RKO (cell line): ENCODE measurements at regions not wholly inside any gene's neighbourhood (a gene's known extent, or its start where the extent isn't known, plus 50 kb on each side); places are given as distances from the start of the nearest gene placed in this dataset.
"Not testable (repeated sequence)": the region's sequence is repeated elsewhere in the genome, so short reads cannot be mapped to it uniquely, and the experiment has no call there.

Source experiments
- DNase-seq: peaks from one replicate; pipeline ENCODE4 v3.0.0-alpha.2; 2016; ENCODE audit warnings: low spot score

GRCh38 chr11:29249713-29250112, 767.1 kb downstream of the KCNA4 start:
- no peak for DNase-seq

DNA sequence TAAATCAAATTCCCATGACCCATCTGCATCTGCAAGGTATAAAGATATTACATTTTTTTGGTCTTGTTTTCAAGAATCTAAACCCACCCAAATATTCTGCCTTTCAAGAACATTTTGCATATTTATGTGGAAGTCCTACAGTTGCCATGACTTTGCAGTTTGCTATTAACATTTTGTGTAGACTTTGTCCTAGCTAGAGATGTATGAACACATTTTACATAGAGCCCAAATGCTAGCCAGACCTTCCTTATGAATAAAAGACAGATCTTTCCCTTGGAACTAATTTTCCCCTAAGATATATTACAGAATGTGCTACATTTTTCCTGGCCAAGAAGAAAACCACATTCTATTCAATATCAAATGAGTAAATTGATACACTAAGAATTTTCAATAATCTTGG, 772.5 kb downstream of the KCNA4 start:
- no peak for DNase-seq

DNA sequence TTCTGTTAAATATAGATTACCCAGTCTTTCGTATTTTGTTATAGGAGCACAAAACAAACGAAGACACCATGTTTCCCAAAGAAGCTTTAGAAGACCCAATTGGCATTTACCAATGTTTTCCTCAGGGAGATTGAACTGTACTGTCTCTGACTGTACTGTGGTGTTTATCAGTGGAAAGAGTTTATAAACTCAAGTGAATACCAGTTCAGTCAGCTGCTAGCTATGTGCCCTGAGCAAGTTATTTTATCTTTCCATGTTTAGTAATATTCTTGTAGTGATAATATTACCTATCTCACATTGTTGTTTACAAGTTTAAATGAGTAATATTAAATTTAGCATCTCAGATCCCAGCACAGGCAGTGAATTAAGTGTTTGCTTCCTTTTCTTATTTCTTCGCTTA, 773.2 kb downstream of the KCNA4 start:
- no peak for DNase-seq

GRCh38 chr11:29231991-29232390, 784.8 kb downstream of the KCNA4 start:
- no peak for DNase-seq

- no peak for DNase-seq
Measured at GRCh38 chr11:29231586-29231985, 785.2 kb downstream of the KCNA4 start.

- DNase-seq, result no peak
Measured at GRCh38 chr11:29227811-29228210, 789.0 kb downstream of the KCNA4 start.

DNA sequence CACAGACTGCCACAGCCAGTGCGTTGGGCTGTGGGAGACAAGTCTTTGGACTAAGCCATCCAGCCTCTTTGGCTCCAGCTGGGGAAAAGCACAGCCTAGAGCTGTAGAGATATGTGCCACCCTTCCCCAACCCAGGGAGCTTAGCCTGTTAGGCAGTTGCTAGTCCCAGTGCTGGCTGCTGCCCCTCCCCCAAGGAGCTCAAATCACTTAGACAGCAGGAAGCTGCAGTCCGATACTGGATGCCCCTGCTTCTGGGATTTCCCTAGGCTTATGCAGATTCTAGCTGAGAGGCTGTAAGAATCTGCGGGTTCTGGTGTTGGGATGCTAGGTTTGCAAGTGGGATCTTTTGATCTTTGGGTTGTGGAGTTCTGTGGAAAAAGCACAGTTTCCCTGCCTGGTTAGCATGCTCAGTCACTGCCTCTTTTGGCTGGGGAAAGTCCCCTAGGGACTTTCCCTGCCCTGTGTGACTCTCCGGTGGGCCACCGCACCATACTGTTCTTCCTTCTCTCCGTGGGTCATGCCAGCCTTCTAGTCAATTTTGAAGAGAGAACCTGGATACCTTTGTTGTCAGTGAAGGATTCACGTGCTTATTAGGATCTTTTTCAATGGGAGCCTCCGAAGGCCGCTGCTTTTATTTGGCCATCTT, 792.0 kb downstream of the KCNA4 start:
- DNase-seq, result no peak

DNA sequence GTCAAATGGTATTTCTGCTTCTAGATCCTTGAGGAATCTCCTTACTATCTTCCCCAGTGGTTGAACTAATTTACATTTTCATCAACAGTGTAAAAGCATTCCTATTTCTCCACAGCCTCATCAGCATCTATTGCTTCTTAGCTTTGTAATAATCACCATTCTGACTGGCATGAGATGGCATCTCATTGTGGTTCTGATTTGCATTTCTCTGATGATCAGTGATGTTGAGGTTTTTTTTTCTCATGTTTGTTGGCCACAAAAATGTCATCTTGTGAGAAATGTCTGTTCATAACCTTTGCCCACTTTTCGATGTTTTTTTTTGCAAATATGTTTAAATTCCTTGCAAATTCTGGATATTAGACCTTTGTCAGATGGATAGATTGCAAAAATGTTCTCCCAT, 797.3 kb downstream of the KCNA4 start:
- not testable (repeated sequence) for DNase-seq

DNA sequence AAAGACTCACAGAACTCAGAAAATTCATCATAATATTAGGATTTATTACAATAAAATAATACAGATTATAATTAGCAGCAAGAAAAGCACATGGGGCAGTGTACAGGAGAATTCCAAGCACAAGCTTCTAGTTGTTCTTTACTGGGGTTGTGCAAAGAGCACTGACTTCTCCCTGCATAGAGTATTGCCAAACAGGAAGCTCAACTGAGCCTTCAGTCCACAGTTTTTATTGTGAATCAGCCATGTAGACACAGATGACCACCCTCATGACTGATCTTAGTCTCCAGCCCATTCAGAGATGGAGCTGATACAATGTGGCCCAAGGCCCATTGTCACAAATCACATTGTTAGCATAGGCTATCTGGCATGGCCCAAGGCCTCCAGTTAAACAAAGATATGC, 798.9 kb downstream of the KCNA4 start:
- DNase-seq, result no peak

GRCh38 chr11:29214833-29215232, 802.0 kb downstream of the KCNA4 start:
- DNase-seq, result peak; percentile 3

- DNase-seq, result no peak
Measured at GRCh38 chr11:29211202-29211601, 805.6 kb downstream of the KCNA4 start.

GRCh38 chr11:29210426-29210825, 806.4 kb downstream of the KCNA4 start:
- DNase-seq, result no peak

DNA sequence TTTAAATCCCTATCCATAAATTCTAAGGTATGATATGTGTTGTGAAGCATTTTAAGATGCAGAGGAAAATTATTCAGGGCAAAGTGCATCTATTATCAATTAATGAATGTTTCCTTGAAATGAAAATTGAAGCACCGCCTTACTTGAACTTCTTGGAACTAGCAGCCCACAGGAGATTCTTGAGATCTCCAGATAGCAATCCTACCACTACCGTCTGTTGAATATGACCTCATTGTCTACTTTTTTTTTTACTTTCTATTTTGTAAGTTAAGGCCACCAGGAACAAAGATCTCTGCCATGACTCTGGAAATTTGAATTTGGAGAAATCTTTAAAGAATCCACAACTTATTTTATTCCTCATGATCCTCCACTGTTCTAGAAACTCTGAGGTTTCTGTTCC, 808.7 kb downstream of the KCNA4 start:
- DNase-seq, result no peak

GRCh38 chr11:29200791-29201562, 815.9 kb downstream of the KCNA4 start:
- no peak for DNase-seq

DNA sequence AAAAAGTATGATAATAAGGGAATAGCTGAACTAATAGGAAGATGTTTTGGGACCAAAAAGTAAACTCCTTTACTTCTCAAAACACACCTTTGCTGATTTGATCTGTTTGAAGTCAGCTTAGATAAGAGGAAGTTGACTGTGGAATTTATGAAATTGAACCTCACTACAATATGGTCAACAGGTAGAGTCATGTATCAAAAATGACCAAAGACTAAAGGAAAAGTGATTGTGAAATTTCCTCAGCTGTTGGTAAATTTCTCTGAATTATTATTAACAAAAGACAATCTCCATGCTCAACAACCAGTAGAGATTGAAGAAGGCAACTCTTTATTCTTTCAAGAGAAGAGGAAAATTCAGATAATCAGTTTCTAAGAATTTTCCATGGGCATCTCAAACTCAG, 826.5 kb downstream of the KCNA4 start:
- no peak for DNase-seq

- DNase-seq, result no peak
Measured at GRCh38 chr11:29187215-29187614, 829.6 kb downstream of the KCNA4 start.

GRCh38 chr11:29184939-29185890, 831.6 kb downstream of the KCNA4 start:
- peak; percentile 1 for DNase-seq

GRCh38 chr11:29183301-29183700, 833.5 kb downstream of the KCNA4 start:
- DNase-seq, result no peak

DNA sequence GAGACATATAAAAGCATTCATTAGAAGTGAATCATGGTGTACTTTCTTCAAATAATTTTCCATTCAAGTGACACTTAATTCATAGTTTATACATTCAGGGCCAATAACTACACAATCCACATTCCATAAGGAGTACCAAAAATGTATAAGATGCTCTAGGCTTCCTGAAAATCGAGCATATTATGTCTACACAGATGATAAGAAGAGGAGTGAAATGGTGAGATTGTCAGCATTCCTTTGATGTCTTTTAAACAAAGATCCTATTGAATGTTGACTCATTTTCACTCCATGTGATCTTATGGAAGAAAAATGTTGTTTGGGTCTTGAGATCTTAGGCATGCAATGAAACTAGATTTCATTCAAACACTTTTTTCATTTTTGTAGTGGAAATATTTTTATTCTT, 843.2 kb downstream of the KCNA4 start:
- no peak for DNase-seq

GRCh38 chr11:29171360-29171950, 845.4 kb downstream of the KCNA4 start:
- DNase-seq, result no peak

- DNase-seq, result no peak
Measured at GRCh38 chr11:29166306-29166705, 850.5 kb downstream of the KCNA4 start.

DNA sequence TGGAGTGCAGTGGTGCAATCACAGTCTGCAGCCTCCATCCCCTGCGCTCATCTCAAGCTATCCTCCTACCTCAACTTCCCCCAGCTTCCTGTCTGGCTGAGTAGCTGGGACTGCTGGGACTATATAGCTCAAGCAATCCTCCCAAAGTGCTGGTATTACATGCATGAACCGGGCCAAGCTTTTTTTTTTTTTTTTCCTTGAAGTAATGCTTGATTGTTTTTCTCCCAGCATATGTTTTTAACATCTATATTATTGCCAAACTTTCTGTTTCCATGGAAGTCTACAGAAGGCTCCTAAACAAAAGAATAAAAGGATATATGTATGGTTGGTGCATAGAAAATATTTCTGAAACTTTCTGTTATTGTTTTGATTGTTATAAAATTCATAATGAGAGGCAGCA, 853.6 kb downstream of the KCNA4 start:
- DNase-seq, result no peak
